Astrocyte of the cerebellum (primary cell): ENCODE measurements at regions not wholly inside any gene's neighbourhood (a gene's known extent, or its start where the extent isn't known, plus 50 kb on each side); places are given as distances from the start of the nearest gene placed in this dataset.

Experiments used
- DNase-seq: peaks from one replicate; pipeline ENCODE4 v3.0.0-alpha.2; 2011; ENCODE audit warnings: low read depth
- H3K4me3 ChIP-seq: 2 replicates; pipeline ENCODE4 v1.5.1; 2011; ENCODE audit warnings: mild to moderate bottlenecking, low read depth, low read length, moderate library complexity
- CTCF ChIP-seq: IDR thresholded peaks from 2 replicates; pipeline ENCODE4 v1.5.1; 2012; ENCODE audit warnings: low read length, low read depth, moderate library complexity, mild to moderate bottlenecking; ENCODE audit errors: missing control alignments
- in situ Hi-C: cut with HindIII; loops from 2 replicates; pipeline ENCODE4 v1.10.0; 2017; ENCODE audit warnings: low sequenced_read_pairs

GRCh38 chr7:38049679-38050078 is 128.4 kb upstream of the STARD3NL start:
- H3K4me3 ChIP-seq: no peak overlapping the region
- in situ Hi-C loops: no loop called here
- no peak for TF ChIP-seq CTCF
- DNase-seq: no peak

GRCh38 chr7:38051311-38051710 is 126.7 kb upstream of the STARD3NL start:
- no peak for DNase-seq
- TF ChIP-seq CTCF: no peak
- in situ Hi-C loops: no loop called here
- no peak overlapping the region for H3K4me3 ChIP-seq

- in situ Hi-C loops: no loop called here
- no peak overlapping the region for H3K4me3 ChIP-seq
- DNase-seq: no peak
- no peak for TF ChIP-seq CTCF
Observed at GRCh38 chr7:38051786-38052185, 126.3 kb upstream of the STARD3NL start.

GRCh38 chr7:38052786-38053185 is 125.3 kb upstream of the STARD3NL start:
- DNase-seq: no peak
- H3K4me3 ChIP-seq: no peak overlapping the region
- in situ Hi-C loops: no loop called here
- no peak for TF ChIP-seq CTCF

- no peak for DNase-seq
- no peak for TF ChIP-seq CTCF
- in situ Hi-C loops: no loop called here
- no peak overlapping the region for H3K4me3 ChIP-seq
Observed at GRCh38 chr7:38054199-38054598, 123.8 kb upstream of the STARD3NL start.

GRCh38 chr7:38057829-38058228 is 120.2 kb upstream of the STARD3NL start:
- no peak overlapping the region for H3K4me3 ChIP-seq
- in situ Hi-C loops: no loop called here
- no peak for TF ChIP-seq CTCF
- DNase-seq: no peak

- DNase-seq: no peak
- in situ Hi-C loops: no loop called here
- H3K4me3 ChIP-seq: no peak overlapping the region
- no peak for TF ChIP-seq CTCF
Observed at GRCh38 chr7:38060116-38060515, 117.9 kb upstream of the STARD3NL start.
